BJ (cell line): ENCODE measurements at regions not wholly inside any gene's neighbourhood (a gene's known extent, or its start where the extent isn't known, plus 50 kb on each side); places are given as distances from the start of the nearest gene placed in this dataset.

Experiments
- CTCF ChIA-PET: fragments of 350-600 bp; formaldehyde crosslinking; extraction: SDS; loops from one replicate; lab custom pipeline; 2021; ENCODE audit warnings: antibody characterized with exemption, inconsistent platforms; lab: Yijun Ruan, JAX
- POLR2A ChIA-PET: fragments of 300-600 bp; sonication (Branson Sonifier 250); formaldehyde crosslinking; extraction: SDS; loops from one replicate; lab custom pipeline; 2021; ENCODE audit warnings: antibody characterized with exemption; lab: Charles Lee
- DNase-seq: peaks from one replicate; pipeline ENCODE4 v3.0.0-alpha.2; 2011; ENCODE audit warnings: low read depth
- H3K27me3 ChIP-seq: 2 replicates; pipeline ENCODE4 v1.6.0; 2011; ENCODE audit warnings: low read length; ENCODE audit not compliant: control insufficient read depth, insufficient read depth
- H3K36me3 ChIP-seq: 2 replicates; pipeline ENCODE4 v1.5.1; 2011; ENCODE audit warnings: low read length; ENCODE audit not compliant: control insufficient read depth, insufficient read depth
- H3K4me3 ChIP-seq: 2 replicates; pipeline ENCODE4 v1.5.1; 2011; ENCODE audit warnings: low read depth, mild to moderate bottlenecking, control low read depth, low read length
- TF ChIP-seq, protein P1 (sequence below): IDR thresholded peaks from 2 replicates; pipeline ENCODE4 v1.5.1; 2011; ENCODE audit warnings: low read depth, mild to moderate bottlenecking, control low read depth, inconsistent platforms, low read length, moderate library complexity; ENCODE audit not compliant: insufficient read depth

DNA sequence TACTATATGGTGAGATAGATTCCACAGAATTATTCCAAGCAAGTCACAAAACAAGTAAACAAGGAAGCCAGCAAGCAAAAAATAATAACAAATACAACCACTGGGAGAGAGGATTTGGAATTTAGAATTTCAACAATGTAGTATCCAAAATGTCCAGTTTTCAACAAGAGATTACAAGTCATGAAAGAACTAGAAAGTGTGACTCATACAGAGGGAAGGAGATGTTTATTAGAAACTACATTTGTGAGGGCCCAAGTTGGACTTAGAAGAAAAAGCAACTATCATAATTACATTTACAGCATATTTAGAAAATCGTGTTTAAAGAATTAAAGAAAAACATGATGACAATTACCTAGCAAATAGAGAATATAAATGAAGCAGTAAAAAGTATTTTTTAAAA is 494.6 kb upstream of the ID4 start:
- Histone ChIP-seq H3K36me3 (no peaks in the 10 kb centered on the region), H3K4me3 (no peak overlapping the region), H3K27me3 (no peaks in the 10 kb centered on the region)
- POLR2A ChIA-PET: no interaction called here
- TF ChIP-seq, protein P1, sequence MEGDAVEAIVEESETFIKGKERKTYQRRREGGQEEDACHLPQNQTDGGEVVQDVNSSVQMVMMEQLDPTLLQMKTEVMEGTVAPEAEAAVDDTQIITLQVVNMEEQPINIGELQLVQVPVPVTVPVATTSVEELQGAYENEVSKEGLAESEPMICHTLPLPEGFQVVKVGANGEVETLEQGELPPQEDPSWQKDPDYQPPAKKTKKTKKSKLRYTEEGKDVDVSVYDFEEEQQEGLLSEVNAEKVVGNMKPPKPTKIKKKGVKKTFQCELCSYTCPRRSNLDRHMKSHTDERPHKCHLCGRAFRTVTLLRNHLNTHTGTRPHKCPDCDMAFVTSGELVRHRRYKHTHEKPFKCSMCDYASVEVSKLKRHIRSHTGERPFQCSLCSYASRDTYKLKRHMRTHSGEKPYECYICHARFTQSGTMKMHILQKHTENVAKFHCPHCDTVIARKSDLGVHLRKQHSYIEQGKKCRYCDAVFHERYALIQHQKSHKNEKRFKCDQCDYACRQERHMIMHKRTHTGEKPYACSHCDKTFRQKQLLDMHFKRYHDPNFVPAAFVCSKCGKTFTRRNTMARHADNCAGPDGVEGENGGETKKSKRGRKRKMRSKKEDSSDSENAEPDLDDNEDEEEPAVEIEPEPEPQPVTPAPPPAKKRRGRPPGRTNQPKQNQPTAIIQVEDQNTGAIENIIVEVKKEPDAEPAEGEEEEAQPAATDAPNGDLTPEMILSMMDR: no peak
- CTCF ChIA-PET: no interaction called here
- DNase-seq: no peak

DNA sequence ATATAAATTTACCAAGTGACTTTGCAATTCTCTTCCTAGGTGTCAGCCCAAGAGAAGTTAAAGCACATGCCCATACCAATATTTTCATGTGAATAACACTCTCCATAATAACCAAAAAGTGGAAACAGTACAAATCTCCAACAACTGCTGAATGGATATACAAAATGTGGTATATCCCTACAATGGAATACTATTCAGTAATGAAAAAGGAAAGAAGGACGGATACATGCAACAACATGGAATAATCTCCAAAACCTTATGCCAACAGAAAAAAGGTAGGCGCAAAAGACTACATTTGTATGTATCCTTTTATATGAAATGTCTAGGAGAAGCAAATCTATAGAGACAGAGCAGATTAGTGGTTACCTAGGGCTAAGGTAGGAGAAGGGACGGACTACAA is 487.7 kb upstream of the ID4 start:
- DNase-seq: no peak
- CTCF ChIA-PET: no interaction called here
- no peaks in the 10 kb centered on the region for H3K27me3 ChIP-seq
- TF ChIP-seq, protein P1: no peak
- POLR2A ChIA-PET: no interaction called here
- H3K36me3 ChIP-seq: no peaks in the 10 kb centered on the region
- H3K4me3 ChIP-seq: no peak overlapping the region

DNA sequence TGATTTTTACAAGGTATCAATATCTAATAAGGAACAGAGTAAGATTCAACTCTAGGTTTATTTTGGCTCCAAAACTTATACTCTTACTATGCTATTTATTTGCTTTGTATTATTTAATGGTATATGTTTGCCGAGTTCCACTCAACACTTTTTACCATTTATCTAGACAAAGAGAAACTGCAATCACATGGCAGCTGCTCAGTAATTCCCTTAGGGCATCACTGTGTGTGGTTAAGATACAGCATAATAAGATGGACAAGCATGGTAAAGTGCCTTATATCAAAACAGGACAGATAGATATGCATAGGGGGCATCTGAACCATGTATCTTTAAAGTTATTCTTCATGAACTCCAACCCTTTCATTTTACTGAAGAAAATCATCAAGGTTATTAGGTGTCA is 483.0 kb upstream of the ID4 start:
- H3K36me3 ChIP-seq: no peaks in the 10 kb centered on the region
- POLR2A ChIA-PET: no interaction called here
- no peaks in the 10 kb centered on the region; the same call in 1 of the 2 replicates for H3K27me3 ChIP-seq
- no peak for DNase-seq
- no peak overlapping the region for H3K4me3 ChIP-seq
- TF ChIP-seq, protein P1: no peak
- CTCF ChIA-PET: no interaction called here

DNA sequence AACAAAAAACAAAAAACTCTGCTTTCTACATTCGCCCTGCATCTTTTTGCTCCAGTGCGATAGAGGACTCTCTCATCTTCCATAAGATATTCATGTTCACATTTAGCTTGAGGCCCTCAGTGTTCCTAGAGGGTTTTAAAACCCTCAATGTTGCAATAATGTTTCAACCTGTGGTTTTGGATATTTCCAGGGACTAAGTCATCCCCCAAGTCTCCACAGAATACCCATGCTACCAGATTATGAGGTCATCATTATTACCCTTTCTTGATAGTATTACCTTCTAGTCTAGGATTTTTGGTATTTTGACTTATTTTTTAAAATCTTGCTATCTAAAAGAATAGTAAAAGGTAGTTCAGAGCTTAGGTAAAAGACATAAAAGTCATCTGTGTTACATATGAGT is 480.5 kb upstream of the ID4 start:
- Histone ChIP-seq H3K4me3 (no peak overlapping the region), H3K27me3 (no peaks in the 10 kb centered on the region; the same call in 1 of the 2 replicates), H3K36me3 (no peaks in the 10 kb centered on the region)
- DNase-seq: no peak
- CTCF ChIA-PET: interaction anchor here (0.6 kb wide), 1 partner anchor 147 kb away, joined by 4 read pairs; no protein-coding TSS in a partner anchor
- TF ChIP-seq, protein P1: no peak
- POLR2A ChIA-PET: no interaction called here

DNA sequence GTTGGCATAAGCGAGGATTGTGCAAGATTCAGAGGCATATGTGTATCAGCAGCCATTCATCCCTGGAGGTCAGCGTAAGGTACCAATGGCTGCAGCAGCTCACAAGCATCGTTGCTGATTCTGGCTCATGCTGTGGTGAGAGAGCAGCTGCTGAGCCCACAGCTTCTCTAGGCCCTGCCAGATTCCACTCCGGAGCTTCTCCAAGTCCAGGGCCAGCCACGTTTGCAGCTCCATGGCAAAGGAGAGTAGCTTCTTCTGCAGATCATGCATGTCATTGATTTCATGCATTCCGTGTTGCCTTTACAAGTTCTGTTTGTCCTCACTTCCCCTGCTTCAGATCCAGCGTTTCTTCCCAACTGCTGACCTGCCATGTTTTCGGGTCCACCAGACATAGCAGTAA is 474.8 kb upstream of the ID4 start:
- ChIA-PET CTCF (interaction anchor here (0.7 kb wide), 1 partner anchor 12 kb away, joined by 3 read pairs; no protein-coding TSS in a partner anchor), POLR2A (no interaction called here)
- TF ChIP-seq, protein P1: no peak
- Histone ChIP-seq H3K27me3 (no peaks in the 10 kb centered on the region), H3K36me3 (no peaks in the 10 kb centered on the region), H3K4me3 (no peak overlapping the region)
- DNase-seq: no peak
